GM18505 (cell line): ENCODE measurements at regions not wholly inside any gene's neighbourhood (a gene's known extent, or its start where the extent isn't known, plus 50 kb on each side); places are given as distances from the start of the nearest gene placed in this dataset.

Source experiments
- ATAC-seq: cut with Tn5 transposase; IDR thresholded peaks from one replicate; pipeline ENCODE4 v1.9.1; 2021; ENCODE audit not compliant: unreplicated experiment
- POLR2A ChIP-seq: IDR thresholded peaks from 4 replicates; pipeline ENCODE4 v1.6.1; 2011; ENCODE audit warnings: borderline replicate concordance; ENCODE audit not compliant: insufficient read depth, insufficient read length; ENCODE audit errors: extremely low read depth

GRCh38 chr7:130909881-130910672, 176.1 kb upstream of the KLF14 start:
- ATAC-seq, result no peak
- no peak for TF ChIP-seq POLR2A

- no peak for TF ChIP-seq POLR2A
- ATAC-seq, result no peak
These were observed 177.2 kb upstream of the KLF14 start for GRCh38 chr7:130910949-130911944.

DNA sequence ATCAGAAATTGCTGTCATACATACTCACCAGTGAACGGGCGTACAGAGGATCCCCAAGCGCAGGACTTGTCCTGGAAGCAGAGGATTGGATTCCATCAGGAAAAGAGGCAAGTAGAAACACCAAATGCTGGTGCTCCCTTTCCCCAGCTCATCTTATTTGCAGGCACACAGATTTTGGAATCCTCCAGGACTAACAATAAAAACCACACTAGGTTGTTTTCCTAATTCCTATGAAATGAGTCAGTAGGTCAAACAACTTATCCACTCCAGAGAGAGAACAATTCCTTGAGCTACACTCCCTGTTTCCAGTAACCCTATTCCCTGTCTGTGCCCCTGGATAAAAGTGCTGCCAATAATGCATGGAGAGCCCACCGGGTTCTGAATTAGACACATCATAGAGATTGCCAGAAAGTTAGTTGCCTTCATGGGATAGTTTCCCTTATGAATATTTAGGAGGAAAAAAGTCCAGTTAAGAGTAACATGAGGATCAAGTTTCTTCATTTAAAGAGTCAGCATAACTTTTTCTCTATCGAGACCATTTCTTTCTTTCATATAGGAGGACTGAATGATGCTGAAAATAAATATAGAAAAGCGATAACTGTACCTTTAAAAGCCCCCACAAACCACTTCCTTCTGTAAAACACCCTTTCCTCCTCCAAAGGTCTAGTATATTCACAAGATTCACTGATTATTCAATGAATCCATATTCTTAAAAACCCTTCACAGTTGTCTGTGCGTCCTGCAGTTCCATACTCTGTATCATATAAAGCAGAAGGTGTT, 178.3 kb upstream of the KLF14 start:
- ATAC-seq, result peak; percentile 5
- TF ChIP-seq POLR2A, result no peak

GRCh38 chr7:130912862-130913638, 179.0 kb upstream of the KLF14 start:
- peak; percentile 13 for TF ChIP-seq POLR2A
- ATAC-seq, result peak; percentile 79

GRCh38 chr7:130913639-130914553, 179.9 kb upstream of the KLF14 start:
- no peak for ATAC-seq
- no peak for TF ChIP-seq POLR2A

DNA sequence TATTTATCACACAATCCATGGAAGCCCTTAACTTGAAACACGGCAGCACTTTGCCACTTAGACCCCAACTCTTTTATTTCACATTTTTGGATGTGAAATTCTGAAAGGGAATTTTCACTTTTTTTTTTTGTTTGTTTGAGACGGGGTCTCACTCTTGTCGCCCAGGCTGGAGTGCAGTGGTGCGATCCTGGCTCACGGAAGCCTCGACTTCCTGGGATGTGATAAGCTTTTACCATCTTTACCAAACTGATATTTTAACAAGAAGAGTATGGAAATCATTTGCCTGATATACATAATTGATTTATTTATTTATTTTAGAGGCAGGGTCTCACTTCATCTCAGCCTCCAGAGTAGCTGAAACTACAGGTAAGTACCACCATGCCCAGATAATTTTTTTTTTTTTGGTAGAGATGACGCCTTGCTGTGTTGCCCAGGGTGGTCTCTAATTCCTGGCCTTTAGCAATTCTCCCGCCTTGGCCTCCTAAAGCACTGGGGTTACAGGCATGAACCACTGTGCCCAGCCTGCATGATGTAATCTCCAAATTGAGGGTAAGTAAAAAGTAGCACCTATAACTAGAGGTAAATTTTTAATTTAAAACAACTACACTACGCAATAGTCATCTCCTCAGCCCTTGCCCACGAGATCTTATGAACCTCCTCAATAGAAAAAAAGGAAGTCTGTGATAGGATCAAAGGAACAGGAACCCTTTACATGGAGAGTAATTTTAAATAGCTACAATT, 180.7 kb upstream of the KLF14 start:
- no peak for TF ChIP-seq POLR2A
- no peak for ATAC-seq

- no peak for ATAC-seq
- no peak for TF ChIP-seq POLR2A
These were observed 183.7 kb upstream of the KLF14 start for GRCh38 chr7:130917669-130918128.

DNA sequence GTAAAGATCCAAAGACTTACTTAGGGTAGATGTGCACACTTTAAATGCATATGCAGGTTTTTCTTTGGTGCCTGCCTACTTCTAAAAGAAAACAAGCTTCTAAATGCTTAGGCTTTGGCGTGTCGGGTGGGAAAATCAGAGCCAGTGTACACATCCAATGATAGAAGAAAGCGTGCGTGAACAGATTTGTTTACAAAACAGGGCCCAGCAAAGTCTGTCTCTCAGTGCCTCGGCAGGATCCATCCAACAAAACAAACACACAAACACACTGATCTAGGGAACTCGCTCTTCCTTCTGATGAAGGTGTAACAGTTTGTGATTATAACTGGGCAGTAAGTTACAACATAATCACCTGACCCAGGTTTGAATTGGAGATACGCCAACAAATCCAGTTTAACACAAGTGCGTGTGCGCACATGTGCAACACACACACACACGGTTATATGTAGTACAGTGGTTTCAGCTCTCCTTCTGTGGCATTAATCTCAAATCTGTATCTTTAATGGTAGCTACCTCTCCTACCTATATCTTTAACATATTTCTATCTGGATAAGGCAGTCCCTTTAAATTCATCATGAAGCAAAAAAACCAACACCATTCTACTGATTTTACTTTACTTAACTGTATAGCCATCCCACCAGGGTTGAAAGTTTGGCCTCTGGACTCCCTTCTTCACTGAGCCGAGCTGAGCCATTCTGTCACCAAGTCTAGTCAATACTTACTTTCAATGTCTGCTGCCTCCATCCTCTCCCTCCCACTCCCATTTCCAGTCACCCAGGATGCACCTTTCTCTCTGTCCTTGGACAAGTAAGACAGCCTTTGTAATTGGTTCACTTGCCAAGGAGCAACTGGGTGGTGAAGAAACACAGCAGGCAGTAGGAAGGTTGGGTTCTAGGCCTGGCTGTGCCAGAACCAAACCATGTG, 184.4 kb upstream of the KLF14 start:
- ATAC-seq, result no peak
- no peak for TF ChIP-seq POLR2A

DNA sequence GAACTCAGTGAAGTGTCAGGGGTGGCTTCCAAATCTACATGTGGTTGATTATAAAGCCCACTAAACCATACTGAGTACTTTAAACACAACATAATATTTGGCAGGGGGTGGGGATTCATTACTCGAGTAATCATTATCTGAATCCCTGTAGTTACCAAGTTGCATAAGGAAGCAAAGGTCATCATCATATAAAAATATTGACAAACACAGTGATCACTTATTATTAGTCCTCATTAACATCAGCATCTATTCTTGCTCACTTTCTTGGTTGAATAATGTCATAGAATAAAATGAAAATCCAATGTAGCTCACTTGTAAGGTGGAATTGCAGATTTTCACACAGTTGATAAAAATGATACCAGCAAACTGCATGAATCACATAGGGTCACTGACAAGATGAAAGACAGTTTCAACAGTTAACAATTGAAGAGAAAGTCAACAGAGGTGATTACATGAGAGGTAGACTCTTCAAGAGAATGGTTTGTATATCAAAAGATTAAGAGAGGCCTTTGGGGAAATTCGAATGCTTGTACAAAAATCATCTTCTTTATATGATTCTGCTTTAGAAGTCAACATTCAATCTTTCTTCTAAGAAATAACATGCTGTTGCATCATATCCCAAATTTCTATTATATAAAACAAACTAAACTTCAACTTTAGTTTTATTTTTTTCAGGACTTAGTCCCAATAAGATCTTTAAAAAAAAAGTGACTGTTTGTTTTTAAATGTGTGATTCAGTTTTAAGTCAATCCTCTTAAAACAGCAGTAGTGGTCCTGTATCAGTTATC, 185.5 kb upstream of the KLF14 start:
- TF ChIP-seq POLR2A, result no peak
- no peak for ATAC-seq
